ENCODE measurements at regions not wholly inside any gene's neighbourhood (a gene's known extent, or its start where the extent isn't known, plus 50 kb on each side); places are given as distances from the start of the nearest gene placed in this dataset.

DNA sequence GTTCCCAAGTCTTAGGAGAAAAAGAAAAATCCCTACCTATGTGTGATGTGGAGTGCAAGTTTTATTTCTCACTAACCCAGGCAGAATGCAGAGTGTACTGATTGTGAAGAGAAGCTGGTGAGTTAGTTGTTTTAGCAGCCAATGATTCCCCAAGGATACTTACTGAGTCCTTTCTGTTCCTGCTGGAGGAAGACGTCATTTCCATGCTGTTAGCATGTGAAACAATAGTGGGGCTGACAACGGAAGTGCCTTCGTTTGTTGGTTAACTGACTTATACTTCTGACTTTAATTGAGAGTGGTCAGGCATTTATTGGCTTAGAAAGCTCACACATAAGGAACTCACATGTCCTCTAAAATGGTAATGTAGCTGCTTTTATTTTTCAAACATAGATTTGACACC, 180.6 kb downstream of the MC4R start:
- TF ChIP-seq POLR2AphosphoS5 (IDR thresholded peaks at IDR 0.05; ENCODE audit: low read depth) (no peak), SPI1 (IDR thresholded peaks at IDR 0.05; ENCODE audit: borderline replicate concordance, low read depth) (no peak), GABPA (IDR thresholded peaks at IDR 0.05; ENCODE audit: low read depth) (no peak)
- TF ChIP-seq, protein P1, sequence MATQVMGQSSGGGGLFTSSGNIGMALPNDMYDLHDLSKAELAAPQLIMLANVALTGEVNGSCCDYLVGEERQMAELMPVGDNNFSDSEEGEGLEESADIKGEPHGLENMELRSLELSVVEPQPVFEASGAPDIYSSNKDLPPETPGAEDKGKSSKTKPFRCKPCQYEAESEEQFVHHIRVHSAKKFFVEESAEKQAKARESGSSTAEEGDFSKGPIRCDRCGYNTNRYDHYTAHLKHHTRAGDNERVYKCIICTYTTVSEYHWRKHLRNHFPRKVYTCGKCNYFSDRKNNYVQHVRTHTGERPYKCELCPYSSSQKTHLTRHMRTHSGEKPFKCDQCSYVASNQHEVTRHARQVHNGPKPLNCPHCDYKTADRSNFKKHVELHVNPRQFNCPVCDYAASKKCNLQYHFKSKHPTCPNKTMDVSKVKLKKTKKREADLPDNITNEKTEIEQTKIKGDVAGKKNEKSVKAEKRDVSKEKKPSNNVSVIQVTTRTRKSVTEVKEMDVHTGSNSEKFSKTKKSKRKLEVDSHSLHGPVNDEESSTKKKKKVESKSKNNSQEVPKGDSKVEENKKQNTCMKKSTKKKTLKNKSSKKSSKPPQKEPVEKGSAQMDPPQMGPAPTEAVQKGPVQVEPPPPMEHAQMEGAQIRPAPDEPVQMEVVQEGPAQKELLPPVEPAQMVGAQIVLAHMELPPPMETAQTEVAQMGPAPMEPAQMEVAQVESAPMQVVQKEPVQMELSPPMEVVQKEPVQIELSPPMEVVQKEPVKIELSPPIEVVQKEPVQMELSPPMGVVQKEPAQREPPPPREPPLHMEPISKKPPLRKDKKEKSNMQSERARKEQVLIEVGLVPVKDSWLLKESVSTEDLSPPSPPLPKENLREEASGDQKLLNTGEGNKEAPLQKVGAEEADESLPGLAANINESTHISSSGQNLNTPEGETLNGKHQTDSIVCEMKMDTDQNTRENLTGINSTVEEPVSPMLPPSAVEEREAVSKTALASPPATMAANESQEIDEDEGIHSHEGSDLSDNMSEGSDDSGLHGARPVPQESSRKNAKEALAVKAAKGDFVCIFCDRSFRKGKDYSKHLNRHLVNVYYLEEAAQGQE (IDR thresholded peaks at IDR 0.05; ENCODE audit: insufficient replicate concordance, low read depth) = no peak
- TF ChIP-seq, protein P2, sequence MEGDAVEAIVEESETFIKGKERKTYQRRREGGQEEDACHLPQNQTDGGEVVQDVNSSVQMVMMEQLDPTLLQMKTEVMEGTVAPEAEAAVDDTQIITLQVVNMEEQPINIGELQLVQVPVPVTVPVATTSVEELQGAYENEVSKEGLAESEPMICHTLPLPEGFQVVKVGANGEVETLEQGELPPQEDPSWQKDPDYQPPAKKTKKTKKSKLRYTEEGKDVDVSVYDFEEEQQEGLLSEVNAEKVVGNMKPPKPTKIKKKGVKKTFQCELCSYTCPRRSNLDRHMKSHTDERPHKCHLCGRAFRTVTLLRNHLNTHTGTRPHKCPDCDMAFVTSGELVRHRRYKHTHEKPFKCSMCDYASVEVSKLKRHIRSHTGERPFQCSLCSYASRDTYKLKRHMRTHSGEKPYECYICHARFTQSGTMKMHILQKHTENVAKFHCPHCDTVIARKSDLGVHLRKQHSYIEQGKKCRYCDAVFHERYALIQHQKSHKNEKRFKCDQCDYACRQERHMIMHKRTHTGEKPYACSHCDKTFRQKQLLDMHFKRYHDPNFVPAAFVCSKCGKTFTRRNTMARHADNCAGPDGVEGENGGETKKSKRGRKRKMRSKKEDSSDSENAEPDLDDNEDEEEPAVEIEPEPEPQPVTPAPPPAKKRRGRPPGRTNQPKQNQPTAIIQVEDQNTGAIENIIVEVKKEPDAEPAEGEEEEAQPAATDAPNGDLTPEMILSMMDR (IDR thresholded peaks at IDR 0.05; ENCODE audit: insufficient read depth, low read length) = no peak
- H3K4me3 ChIP-seq (replicated peaks; ENCODE audit: insufficient read depth, low read length) = no peak overlapping the region

DNA sequence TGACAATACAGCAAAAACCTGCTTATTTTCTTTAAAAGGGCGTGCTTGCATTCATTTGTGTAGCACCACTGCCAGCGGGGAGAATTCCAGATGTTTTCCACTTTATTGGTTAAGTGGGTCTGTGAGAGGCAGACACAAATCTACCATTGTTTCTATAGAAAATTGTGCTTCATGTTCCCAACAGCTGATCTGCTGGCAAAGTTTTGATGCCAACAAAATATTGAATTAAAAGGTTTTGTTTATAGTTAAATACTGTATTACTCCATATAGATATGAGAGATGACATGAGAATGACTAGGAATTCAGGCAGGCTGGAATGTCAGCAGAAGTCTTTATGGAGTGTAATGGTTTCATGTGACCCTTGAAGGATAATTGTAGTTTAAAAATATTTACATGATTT, 182.7 kb downstream of the MC4R start:
- no peak for TF ChIP-seq SPI1 (IDR thresholded peaks at IDR 0.05; ENCODE audit: borderline replicate concordance, low read depth)
- TF ChIP-seq POLR2AphosphoS5 (IDR thresholded peaks at IDR 0.05; ENCODE audit: low read depth) = no peak
- TF ChIP-seq, protein P1 (IDR thresholded peaks at IDR 0.05; ENCODE audit: insufficient replicate concordance, low read depth) = no peak
- no peak for TF ChIP-seq GABPA (IDR thresholded peaks at IDR 0.05; ENCODE audit: low read depth)
- TF ChIP-seq, protein P2 (IDR thresholded peaks at IDR 0.05; ENCODE audit: insufficient read depth, low read length) = no peak
- no peak overlapping the region for H3K27ac ChIP-seq (replicated peaks)
- H3K4me3 ChIP-seq (replicated peaks; ENCODE audit: insufficient read depth, low read length) = no peak overlapping the region
- no peaks in the 10 kb centered on the region for H3K27me3 ChIP-seq (ENCODE audit: insufficient read depth, poor library complexity, severe bottlenecking)
- DNase-seq (ENCODE audit: low read depth in 1 of 2, low spot score in 1 of 2) = no peak

More for the DNA sequence above, 180.6 kb downstream of the MC4R start:
- Histone ChIP-seq H3K27ac (replicated peaks) (no peak overlapping the region), H3K27me3 (ENCODE audit: insufficient read depth, poor library complexity, severe bottlenecking) (no peaks in the 10 kb centered on the region)
- DNase-seq (ENCODE audit: low read depth in 1 of 2, low spot score in 1 of 2) = no peak

DNA sequence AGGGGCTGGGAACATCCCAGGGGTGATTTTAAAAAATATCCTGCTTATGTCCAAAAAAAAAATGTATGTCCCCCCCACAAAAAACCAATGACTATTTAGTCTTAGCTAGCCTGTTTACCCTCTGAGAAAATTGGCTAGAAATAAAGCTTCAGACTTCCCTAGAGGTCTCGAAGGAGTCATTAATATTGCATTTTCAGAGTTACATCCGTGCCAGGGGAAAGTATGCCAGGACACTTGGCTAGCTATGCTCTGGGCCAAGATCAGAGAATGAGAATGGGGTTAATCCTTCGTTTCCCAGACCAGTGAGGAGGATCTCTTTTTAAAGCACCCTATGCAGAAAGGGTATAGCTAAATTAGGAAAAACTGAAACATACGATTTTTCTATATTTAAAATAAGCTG, 183.6 kb downstream of the MC4R start:
- no peak for DNase-seq (ENCODE audit: low read depth in 1 of 2, low spot score in 1 of 2)
- no peak overlapping the region for H3K4me3 ChIP-seq (replicated peaks; ENCODE audit: insufficient read depth, low read length)
- no peak overlapping the region for H3K27ac ChIP-seq (replicated peaks)
- no peak for TF ChIP-seq GABPA (IDR thresholded peaks at IDR 0.05; ENCODE audit: low read depth)
- no peak for TF ChIP-seq POLR2AphosphoS5 (IDR thresholded peaks at IDR 0.05; ENCODE audit: low read depth)
- TF ChIP-seq, protein P2 (IDR thresholded peaks at IDR 0.05; ENCODE audit: insufficient read depth, low read length) = no peak
- TF ChIP-seq, protein P1 (IDR thresholded peaks at IDR 0.05; ENCODE audit: insufficient replicate concordance, low read depth) = no peak
- no peak for TF ChIP-seq SPI1 (IDR thresholded peaks at IDR 0.05; ENCODE audit: borderline replicate concordance, low read depth)
- H3K27me3 ChIP-seq (ENCODE audit: insufficient read depth, poor library complexity, severe bottlenecking) = no peaks in the 10 kb centered on the region

Measured in HL-60 (cell line).